ENCODE measurements at regions not wholly inside any gene's neighbourhood (a gene's known extent, or its start where the extent isn't known, plus 50 kb on each side); places are given as distances from the start of the nearest gene placed in this dataset.

DNA sequence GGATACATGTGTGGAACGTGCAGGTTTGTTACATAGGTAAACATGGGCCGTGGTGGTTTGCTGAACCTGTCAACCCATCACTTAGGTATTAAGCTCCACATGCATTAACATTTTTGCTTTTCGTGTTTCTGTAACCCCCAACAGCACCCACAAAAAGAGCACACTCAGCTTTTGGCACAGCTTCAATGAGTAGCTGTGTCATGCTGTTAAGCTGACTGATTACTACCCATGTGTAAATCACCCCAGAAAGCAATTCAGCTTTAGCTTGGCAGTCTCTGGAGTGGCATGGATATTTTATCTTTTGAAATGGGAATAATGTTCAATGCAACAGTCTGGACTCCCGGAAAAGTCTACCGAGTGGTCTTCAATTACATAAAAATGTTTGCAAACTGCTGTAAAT, 734.3 kb downstream of the STIM2 start:
- TF ChIP-seq, protein P1, sequence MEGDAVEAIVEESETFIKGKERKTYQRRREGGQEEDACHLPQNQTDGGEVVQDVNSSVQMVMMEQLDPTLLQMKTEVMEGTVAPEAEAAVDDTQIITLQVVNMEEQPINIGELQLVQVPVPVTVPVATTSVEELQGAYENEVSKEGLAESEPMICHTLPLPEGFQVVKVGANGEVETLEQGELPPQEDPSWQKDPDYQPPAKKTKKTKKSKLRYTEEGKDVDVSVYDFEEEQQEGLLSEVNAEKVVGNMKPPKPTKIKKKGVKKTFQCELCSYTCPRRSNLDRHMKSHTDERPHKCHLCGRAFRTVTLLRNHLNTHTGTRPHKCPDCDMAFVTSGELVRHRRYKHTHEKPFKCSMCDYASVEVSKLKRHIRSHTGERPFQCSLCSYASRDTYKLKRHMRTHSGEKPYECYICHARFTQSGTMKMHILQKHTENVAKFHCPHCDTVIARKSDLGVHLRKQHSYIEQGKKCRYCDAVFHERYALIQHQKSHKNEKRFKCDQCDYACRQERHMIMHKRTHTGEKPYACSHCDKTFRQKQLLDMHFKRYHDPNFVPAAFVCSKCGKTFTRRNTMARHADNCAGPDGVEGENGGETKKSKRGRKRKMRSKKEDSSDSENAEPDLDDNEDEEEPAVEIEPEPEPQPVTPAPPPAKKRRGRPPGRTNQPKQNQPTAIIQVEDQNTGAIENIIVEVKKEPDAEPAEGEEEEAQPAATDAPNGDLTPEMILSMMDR (IDR thresholded peaks at IDR 0.05) = no peak
- Histone ChIP-seq H3K27me3 (no peaks in the 10 kb centered on the region), H3K27ac (no peak overlapping the region), H3K4me3 (no peak overlapping the region), H3K9me3 (no peaks in the 10 kb centered on the region), H3K4me1 (no peaks in the 10 kb centered on the region), H3K36me3 (no peaks in the 10 kb centered on the region)
- DNase-seq (ENCODE audit: low spot score in 2 of 2) = no peak
- intact Hi-C loops (cut with DNase I) = no loop called here

DNA sequence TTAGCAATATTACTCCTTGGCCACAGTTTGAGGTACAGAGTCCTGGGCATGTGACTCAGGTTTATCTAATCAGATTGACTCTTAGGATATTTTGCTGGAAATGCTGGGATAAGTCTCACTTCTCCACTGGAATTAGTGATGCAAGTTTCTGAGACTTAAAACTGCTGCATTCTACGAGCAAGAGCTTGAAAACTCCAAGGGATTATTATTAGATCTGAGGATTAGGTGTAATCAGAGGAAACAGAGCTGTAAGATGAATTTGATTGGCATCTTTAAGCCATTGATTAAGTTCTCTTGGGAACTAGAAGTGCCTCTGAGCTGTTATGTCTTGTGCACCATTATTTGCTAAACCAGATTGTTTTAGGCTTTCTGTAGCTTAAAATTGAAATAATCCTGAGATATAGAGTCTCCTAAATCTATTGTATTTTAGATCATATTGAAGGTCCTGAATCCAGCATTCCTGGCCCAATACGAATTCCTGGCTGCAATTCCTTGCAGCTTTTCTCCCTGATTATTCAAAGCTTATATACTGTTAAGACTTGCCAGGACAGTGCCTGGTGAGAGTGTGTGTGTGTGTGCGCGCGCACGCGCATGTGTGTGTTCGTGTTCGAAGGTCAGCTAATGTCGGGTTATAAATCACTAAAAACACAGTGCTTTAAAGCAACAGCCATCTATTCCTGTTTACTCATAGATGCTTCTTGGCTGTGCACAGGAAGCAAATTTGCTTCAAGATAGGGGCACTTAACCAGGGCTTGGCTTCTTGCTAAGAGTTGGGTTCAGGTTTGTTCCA, 735.1 kb downstream of the STIM2 start:
- intact Hi-C loops (cut with DNase I) = no loop called here
- H3K9me3 ChIP-seq = no peaks in the 10 kb centered on the region
- TF ChIP-seq, protein P1 (IDR thresholded peaks at IDR 0.05) = no peak
- no peak overlapping the region for H3K27ac ChIP-seq
- no peaks in the 10 kb centered on the region for H3K27me3 ChIP-seq
- DNase-seq (ENCODE audit: low spot score in 2 of 2) = no peak
- H3K4me3 ChIP-seq = no peak overlapping the region
- H3K4me1 ChIP-seq = no peaks in the 10 kb centered on the region
- H3K36me3 ChIP-seq = no peaks in the 10 kb centered on the region

DNA sequence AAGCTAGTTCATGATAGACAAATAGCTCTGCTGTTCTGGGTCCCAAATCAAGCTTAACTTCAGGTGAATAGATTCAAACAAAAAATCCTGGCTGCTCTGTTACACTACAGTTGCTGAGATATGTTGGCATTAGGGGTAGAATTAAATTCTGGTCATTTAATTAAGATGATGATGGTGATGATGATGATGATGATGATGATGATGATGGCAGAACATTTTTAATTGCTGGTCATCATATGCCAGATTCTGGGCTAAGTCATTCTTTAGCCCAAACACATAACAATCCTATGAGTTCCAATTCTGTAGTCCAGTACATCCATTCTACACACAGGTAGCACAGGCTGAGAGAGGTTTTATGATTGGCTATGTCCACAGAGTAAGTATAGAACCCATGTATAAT, 741.5 kb downstream of the STIM2 start:
- H3K4me1 ChIP-seq = no peaks in the 10 kb centered on the region
- no peaks in the 10 kb centered on the region for H3K36me3 ChIP-seq
- no peaks in the 10 kb centered on the region for H3K27me3 ChIP-seq
- intact Hi-C loops (cut with DNase I) = no loop called here
- H3K4me3 ChIP-seq = no peak overlapping the region
- TF ChIP-seq, protein P1 (IDR thresholded peaks at IDR 0.05) = no peak
- no peak for DNase-seq (ENCODE audit: low spot score in 2 of 2)
- no peaks in the 10 kb centered on the region for H3K9me3 ChIP-seq
- no peak overlapping the region for H3K27ac ChIP-seq

DNA sequence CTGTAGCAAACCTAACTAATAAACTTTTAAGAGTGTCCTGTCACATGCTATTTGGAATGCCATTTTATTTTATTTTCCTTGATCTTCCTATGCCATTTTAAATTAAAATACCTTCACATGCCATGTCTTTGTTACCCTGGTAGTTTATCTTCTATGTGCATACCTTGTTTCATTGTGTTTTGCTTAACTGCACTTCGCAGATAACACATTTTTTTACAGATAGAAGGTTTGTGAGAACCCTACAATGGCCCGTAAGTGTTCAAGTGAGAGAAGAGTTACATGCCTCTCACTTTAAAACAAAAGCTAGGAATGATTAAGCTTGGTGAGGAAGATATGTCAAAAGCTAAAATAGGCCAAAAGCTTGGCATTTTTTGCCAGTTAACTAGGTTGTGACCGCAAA, 744.1 kb downstream of the STIM2 start:
- no peak overlapping the region for H3K4me3 ChIP-seq
- no peak overlapping the region for H3K27ac ChIP-seq
- no peaks in the 10 kb centered on the region for H3K9me3 ChIP-seq
- intact Hi-C loops (cut with DNase I) = no loop called here
- no peaks in the 10 kb centered on the region for H3K36me3 ChIP-seq
- TF ChIP-seq, protein P1 (IDR thresholded peaks at IDR 0.05) = no peak
- H3K4me1 ChIP-seq = no peaks in the 10 kb centered on the region
- H3K27me3 ChIP-seq = no peaks in the 10 kb centered on the region
- DNase-seq (ENCODE audit: low spot score in 2 of 2) = no peak

DNA sequence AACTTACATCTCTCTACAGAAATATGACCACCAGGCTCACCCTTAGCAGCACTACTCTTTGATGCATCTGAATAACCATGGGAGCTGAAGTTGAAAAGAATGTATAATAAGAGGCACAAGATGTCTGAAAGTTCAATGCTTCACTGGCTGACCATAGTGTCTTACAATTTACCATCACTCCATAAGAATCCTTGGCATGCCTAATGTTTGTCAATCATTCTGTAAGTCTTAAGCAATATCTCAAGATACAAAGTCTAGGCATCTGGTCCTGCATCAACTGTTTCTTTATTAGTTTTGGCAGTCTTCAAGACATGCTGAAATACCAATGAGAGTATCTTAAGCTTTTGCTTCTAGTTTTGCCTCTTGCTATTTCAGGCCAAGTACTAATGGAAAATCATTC, 755.5 kb downstream of the STIM2 start:
- Histone ChIP-seq H3K27ac (no peak overlapping the region), H3K36me3 (no peaks in the 10 kb centered on the region), H3K4me1 (no peaks in the 10 kb centered on the region), H3K27me3 (no peaks in the 10 kb centered on the region), H3K4me3 (no peak overlapping the region), H3K9me3 (no peaks in the 10 kb centered on the region)
- no peak for DNase-seq (ENCODE audit: low spot score in 2 of 2)
- intact Hi-C loops (cut with DNase I) = no loop called here
- TF ChIP-seq, protein P1 (IDR thresholded peaks at IDR 0.05) = no peak

Measured in ascending aorta (tissue), 2 donors.